Fibroblast of skin of abdomen (primary cell): ENCODE measurements at regions not wholly inside any gene's neighbourhood (a gene's known extent, or its start where the extent isn't known, plus 50 kb on each side); places are given as distances from the start of the nearest gene placed in this dataset.
"Not testable (repeated sequence)": the region's sequence is repeated elsewhere in the genome, so short reads cannot be mapped to it uniquely, and the experiment has no call there.

Source experiments
- DNase-seq: peaks from one replicate; pipeline ENCODE4 v3.0.0-alpha.2; 2013

DNA sequence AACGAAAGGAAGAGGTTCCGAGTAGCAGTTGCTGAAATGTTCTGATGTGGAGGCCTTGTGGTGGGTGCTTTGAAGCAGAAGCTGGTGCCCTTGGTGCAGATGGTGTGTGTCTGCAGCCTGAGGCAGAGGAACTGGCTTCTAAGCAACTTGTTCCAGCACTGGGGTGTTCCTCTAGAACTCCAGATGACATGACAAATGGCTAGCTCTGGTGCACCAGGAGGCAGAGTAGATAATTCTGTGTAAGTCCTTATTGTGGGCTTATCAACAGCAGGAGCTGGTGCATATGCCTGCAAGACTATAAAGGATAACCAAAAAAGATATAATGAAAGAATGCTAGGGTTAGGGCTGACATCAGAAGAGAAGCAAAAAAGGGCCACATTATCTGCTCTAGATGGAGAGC is 76.5 kb downstream of the ARL5B start:
- DNase-seq, result no peak

DNA sequence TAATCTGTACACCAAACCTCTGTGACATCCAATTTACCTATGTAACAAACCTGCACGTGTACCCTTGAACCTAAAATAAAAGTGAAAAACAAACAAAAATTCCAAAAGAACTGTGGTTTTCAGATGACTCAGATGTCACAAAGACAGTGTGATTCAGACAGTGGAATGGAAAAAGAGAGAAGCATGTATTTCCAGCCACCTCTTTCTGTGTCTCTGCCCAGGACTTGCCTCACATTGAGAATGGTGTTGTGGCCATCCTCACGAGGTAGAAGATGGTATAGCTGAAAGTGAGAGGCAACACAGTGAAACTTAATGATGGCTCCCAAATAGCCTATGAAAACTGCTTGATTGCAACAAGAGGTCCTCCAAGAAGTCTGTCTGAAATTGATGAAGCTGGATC is 78.0 kb downstream of the ARL5B start:
- DNase-seq, result peak; percentile 38

DNA sequence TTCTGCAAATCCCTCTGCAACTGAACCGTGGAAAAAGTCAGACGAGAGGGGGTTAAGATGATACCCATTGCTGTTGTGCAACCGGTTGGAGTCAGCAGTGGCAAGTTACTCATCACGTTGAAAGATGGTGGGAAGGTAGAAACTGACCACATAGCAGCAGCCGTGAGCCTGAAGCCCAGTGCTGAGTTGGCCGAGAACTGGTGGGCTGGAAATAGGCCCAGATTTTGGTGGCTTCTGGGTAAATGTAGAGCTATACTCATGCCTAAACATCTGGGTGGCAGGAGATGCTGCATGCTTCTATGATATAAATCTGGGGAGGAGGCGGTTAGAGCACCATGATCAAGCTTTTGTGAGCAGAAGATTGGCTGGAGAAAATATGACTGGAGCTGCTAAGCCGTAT is 78.6 kb downstream of the ARL5B start:
- peak; percentile 94 for DNase-seq

DNA sequence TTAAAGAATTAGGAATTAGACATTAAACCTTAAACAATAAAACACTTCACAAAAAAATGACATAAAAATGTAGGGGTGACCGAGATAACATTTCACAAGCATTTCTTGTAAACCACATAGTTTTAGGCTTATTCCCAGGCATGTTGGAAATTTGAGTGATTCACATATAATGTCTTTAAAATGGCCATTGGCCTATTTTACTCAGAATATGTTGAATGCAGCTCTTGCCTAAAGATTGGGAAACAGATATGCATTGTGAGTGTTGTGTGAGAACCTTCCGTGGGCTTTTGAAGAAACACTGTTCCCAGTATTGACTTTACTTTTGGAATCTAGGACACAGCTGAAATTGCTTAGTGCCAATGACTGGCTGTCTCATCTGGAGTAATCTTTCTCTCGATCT is 79.6 kb downstream of the ARL5B start:
- peak; percentile 84 for DNase-seq

DNA sequence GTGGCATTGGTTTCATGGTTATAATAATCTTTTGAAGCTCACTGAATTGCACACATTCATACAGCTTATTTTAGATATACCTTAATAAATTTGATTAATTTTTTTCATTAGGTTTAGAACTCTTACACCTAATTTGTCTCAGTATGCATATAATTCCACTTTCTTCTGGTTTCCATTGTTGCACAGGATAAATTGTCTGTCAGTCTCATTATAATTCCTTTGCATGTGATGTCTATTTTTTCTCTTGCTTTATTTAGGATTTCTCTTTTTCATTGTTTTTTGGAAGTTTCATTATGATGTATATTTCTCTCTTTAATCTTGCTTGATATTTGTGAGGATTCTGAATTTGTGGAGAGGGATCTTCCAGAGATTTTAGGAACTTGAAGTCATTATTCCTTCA is 84.7 kb downstream of the ARL5B start:
- DNase-seq, result no peak

DNA sequence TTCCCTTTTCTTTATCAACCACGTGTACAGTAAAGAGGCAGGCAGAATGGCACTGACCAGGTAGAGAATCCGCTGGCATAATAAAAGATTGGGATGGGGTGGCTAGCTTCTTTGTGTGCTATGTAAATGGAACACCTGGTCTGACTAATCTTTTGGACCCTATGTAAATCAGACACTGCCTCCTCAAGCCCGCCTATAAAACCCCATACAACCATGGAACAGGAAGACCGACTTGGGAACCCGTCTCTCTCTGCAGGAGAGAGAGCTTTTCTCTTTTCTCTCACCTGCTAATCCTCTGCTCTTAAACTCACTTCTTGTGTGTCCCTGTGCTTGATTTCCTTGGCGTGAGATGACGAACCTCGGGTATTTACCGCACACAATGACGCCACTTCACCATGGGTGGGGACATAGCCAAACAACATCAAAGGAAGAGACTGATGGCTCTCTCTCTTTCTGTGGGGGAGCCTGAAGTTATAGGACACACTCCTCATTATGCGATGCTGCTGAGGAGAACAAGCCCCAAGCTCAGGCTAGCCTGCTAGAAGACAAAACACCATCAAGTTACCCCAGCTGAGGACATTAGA is 94.2 kb downstream of the ARL5B start:
- no peak for DNase-seq

DNA sequence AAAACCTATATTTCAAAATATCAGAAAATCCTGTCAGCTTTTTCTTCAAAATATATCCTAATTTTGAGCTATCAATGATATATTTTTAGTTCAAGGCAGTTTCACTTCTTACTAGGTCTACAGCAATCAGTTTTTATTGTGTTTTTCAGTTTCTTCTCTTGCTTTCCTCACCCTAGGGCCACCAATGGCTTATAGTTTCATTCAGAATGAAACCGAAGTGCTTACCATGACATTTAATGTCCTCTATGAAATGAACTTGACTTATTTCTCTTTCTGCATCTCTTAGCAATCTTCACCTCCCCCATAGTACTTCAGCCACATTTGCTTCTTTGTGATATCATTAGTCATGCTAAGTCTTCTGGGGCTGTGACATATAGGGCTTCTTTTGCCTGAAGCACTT is 100.3 kb downstream of the ARL5B start:
- DNase-seq, result no peak

DNA sequence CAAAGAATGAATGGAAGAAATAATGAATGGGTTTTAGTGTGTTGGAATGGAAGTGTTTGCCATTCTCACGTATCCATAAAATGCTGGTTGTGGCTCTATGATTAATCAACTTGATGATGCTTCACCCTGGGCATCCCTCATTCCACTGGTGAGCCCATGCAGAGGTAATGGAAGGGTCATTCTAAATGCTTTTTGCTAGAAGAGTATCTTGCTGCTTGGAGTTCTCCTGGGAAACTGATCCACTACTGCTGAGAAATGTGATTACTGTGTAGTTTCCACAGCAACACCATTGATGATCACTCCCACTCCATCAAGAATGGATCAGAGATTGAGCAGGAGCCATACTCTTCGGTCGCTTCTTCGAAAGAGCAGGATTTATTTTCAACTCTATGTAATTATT is 101.6 kb downstream of the ARL5B start:
- DNase-seq, result no peak

DNA sequence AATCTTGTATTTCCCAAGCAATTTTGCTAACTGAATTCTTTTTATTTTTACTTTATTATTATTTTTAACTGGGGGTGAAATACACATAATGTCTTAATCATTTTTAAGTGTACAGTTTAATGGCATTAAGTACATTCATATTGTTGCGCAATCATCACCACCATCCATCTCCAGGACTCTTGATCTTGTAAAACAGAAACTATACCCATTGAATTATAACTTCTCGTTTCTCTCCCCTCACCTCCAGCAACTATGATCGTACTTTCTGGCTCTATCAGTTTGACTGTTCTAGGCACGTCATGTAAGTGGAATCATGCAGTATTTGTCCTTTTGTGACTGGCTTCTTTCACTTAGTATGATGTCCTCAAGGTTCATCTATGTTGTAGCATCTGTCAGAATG is 108.8 kb downstream of the ARL5B start:
- no peak for DNase-seq

DNA sequence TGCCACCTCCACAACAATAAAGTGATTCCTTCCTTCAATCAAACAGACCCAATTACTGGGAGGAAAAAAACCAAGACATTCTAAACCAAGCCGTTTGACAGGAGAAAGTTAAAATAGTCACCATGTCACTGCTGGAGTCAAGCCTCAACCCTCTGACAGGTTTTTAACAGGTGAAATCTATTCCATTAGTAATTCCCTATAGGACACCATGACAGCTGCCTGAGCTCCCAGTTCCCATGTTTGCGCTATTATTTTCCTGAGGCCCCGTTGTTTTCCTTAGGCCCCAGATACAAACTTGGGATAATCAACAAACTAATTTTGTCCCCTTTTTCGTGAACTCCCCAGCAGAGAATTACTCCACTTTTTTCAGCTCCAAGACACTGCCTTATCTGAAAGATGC is 113.9 kb downstream of the ARL5B start:
- no peak for DNase-seq

DNA sequence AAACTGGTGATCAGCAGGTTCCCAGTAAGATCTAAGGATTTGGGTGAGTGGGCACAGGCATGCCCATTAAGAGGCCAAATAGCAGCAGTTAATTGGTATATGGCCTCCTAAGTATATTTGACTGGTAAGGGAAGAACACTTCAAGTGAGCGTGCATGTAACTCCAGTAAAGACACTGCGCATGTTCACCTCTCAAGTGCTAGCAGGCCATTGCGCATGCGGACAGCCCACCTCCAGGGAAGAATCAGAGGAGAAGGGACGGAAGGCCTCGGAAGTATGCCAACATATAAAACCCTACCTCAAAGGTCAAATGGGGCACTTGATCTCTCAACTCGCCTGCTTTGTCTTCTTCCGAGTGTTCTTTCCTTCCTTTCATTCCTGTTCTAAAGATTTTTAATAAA is 118.0 kb downstream of the ARL5B start:
- no peak for DNase-seq

DNA sequence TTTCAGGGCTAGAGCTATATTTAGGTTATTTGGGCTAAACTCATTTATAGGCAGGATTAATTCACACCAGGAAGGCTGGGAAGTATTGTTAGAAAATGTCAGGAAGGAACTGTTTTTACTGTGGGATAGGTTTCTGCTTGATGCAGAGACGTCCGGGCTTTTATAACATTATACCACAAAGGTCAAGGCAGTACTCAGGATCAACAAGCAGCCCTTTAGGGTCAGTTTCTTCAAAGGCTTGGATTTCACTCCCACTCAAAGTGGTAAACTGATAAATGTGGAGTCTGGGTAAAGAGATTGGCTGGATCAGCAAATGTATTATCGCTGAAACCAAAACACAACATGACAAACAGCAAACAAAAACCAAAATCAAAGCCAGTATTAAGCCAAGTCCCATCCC is 127.2 kb downstream of the ARL5B start:
- DNase-seq, result no peak

DNA sequence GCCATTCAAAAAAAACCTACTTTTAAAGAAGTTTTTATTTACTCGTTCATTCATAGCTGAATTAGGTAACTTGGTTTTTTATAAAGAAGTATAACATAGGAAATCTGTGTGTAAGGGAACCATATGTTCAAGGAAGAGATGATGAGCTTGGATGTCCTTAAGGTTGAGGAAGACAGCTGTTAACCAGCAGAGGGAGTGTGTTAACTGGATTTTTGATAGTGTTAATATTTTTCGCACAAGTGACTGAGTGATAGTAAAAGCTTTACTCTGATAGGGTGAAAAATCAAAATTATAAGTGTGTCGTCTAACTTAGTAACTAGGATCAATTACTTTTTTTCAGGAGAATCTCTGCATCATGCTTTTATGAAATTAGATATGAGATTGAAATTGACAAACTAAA is 134.7 kb downstream of the ARL5B start:
- peak; percentile 17 for DNase-seq

DNA sequence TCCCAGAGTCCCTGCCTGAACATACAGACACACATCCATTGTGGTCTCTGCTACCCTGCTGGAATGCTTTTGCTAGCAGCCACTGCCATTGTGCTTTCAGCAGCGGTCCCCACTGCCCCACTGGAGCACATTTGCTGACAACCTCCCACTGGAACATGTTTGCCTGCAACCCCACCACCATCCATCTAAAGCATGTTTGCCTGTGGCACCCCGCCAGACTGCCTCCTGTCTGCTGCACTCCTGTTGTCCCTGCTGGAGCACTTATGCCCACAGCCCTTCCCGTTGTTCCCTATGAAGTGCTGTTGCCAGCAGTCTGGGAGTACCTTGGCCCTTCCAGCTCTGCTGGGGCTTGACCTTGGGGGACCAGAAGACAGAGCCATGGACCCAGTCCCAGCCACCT is 136.3 kb downstream of the ARL5B start:
- DNase-seq, result no peak

DNA sequence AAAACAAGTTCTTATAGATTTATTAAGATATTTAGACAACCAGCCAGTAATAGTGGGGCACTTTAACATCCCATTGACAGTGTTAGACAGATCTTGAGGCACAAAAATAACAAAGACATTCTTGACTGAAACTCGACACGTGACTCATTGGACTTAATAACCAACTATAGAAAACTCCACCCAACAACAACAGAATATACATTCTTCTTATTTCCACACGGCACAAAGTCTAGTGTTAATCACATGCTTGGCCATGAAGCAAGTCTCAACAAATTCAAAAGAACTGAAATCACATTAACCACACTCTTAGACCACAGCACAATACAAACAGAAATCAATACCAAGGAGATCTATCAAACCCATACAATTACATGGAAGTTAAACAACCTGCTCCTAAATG is 138.1 kb downstream of the ARL5B start:
- no peak for DNase-seq

DNA sequence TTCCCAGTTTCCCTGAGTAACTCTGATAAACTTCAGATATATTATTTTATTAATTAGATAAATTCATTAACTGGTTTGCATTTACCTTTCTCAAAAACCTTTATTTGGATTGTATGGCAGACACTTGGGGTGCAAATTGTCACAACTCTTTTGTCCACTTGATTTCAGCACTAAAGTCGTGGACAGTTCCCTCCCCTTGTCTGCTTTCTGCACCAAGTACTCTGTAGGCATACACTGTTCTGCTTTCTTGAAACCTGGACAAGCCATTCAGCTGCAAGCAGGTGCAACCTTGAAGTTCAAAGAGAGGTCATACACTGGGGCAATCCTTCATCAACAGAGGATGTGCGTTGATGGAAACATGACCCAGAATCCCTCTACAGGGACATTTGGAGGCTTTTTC is 162.9 kb downstream of the ARL5B start:
- peak; percentile 1 for DNase-seq

DNA sequence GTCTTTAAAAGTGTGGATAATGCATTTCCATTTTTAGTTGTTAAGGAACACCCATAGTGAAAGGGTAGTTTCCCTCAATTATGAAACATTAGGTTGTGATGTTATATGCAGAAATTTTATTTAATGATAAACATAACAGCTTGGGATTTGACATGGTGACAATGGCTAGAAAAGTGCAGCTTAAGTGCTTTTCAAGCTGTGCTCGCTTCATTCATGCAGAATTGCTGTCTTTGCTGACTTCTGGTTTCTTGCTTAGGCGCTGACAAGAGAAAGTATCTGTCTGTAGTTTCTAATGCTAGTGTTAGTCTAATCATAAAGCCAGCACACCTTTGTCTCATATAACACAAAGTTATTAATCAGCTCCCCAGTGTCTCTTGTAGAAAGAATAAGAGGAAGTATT is 170.0 kb downstream of the ARL5B start:
- no peak for DNase-seq

DNA sequence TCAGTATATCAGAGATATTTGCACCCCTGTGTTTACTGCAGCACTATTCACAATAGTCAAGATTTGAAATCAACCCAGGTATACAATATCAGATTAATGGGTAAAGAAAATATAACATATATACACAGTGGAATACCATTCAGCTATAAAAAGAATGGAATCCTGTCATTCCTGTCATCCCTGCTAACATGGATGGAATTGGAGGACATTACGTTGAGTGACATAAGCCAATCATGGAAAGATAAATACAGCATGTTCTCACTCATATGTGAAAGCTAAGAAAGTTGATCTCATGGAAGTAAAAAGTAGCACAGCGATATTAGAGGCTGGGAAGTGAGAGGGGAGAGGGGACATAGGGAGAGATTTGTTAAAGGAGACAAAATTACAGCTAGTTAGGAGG is 171.0 kb downstream of the ARL5B start:
- DNase-seq, result no peak

DNA sequence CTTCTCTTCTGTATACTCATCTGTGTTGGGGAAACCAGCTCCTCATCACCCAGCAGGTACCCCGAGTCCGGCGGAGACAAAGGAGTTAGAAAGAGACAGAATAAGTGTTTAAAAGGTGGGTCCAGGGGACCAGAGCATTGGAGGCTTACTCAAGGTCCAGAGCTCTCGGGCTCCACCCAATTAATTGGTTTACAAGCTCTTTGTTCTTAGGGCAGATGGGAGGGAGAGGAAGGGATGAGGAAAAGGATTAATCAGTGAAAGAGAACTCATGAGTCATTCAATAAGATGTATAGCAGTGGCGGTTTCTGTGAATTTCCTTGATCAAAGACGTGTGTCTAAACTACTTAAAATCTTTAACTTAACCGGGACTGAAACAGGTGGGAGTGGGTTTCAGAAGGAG is 192.0 kb upstream of the MALRD1 start:
- not testable (repeated sequence) for DNase-seq

DNA sequence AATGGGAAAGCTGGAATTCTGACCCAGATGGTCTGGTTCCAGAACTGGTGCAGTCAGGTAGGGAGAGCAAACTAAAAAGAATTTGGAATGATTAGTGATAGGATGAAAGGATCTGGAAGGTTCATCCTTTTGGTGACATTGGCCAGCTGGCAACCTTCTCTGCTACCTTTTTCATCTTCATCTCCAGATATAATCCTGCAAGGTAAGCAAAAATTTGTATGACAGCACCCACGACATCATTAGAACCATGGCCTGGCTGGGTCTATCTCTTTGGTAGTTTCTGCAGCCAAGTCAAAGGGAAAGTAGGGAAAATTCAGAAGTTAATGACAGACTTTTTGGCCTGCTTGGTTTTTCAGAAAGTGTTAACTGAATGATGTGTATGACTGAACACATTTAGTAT is 188.9 kb upstream of the MALRD1 start:
- DNase-seq, result no peak

DNA sequence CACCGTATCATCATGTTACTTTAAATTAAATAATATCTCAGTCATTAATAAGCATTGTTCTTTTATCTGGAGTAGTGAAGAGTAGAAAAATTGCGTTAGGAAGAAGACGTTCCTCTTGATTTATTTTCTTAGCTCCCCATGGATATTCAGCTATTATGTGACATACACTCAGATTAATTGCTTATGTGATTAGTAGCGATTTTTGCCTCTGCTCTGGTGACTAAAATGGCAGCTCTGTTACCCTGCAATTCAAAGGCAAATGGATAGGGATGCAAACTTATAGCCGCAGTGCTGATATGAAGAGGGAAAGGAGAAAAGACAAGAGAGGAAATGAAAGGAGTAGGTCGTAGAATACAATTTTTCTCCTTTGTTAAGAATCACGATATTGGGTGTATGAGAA is 188.4 kb upstream of the MALRD1 start:
- no peak for DNase-seq

DNA sequence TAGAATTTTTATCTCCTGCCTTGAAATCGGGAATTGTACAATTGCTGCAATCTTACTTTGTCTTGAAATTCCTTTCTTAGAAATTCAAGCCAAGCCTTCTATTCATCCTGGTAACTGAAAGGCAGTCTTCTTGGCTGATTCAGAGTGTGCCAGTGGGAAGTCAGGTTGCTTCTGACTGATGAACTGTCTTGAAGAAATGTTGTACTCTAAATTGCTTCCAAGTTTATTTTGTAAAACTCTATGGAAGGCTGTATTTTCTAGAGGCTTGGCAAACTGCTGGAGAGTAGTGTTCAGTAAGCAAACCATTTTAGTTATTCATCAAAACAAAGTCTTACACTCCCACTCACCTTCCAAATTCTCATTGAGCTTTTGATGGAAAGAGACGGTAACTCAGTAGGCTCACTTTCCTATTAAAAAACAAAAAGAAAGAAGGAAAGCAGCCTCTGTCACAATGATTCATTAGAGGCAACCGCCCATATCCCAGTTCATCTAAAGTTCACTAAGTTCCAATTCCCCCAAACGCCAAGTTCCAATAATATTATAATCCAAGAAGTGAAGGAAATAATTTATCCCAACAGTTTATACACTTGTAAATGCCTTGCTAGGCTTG is 187.9 kb upstream of the MALRD1 start:
- peak; percentile 1 for DNase-seq

DNA sequence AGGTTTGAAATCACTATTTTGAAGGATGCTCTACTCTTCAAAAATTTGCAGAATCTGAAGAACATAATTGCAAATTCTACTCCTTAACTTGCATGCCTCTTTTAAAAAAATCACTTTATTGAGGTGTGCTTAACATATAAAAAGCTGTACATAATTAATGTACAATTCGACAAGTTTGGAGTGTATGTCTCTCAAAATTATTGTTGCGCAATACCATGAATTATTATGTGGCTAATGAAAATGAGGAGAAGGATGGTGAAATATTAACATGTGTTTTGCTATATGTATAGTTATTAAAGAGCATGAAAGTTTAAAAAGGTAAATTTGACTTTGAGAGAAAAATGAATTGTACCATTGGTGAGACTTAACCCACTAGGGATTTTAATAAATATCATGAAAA is 187.2 kb upstream of the MALRD1 start:
- DNase-seq, result no peak

DNA sequence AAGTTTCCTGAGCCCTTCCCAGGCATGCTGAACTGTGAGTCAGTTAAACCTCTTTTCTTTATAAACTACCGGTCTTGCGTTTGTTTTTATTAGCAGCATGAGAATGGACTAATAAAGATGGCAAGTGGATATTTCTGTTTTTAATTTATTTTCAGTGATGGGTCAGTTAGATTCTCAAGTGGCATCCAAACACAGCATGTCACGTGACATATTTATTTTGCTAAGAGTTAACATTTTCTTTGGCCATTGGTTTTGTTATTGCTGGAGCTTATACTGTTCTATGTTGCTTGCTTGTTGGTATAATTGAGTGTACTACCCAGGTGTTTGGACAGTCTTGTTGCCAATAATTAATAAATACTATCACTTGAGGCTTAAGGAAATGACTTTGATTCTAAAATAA is 181.7 kb upstream of the MALRD1 start:
- DNase-seq, result no peak

DNA sequence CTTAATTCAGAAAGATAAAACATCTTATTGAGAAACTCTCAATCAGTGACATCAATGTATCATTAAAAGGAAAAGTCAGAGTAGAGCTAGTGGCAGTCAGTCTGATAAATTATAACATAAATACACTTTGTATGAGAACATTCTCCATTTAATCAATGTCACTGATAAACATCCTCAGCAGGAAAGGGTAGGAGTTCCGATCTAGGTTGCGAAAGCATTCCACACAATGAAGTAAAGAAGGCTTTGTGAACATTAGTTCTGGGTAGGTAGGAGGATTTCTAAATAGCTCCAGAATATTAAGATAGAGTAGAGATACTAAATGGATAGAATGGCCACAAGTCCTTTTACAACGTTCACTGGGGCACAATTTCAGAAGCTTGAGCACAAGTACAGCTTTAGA is 179.7 kb upstream of the MALRD1 start:
- no peak for DNase-seq
